NCI-H446 (cell line): ENCODE measurements at regions not wholly inside any gene's neighbourhood (a gene's known extent, or its start where the extent isn't known, plus 50 kb on each side); places are given as distances from the start of the nearest gene placed in this dataset.

Experiments
- DNase-seq, 2 experiments: peaks; one replicate each; lab custom pipeline; 2025; lab: John Stamatoyannopoulos, UW

- no peak for DNase-seq
Observed at GRCh38 chr12:60337839-60338549, 742.2 kb downstream of the SLC16A7 start.

GRCh38 chr12:60345442-60345841 lies 749.6 kb downstream of the SLC16A7 start:
- no peak for DNase-seq

GRCh38 chr12:60349232-60349978 lies 753.6 kb downstream of the SLC16A7 start:
- DNase-seq = no peak

- no peak for DNase-seq
Observed at GRCh38 chr12:60387356-60387755, 791.5 kb downstream of the SLC16A7 start.

GRCh38 chr12:60391051-60391450 lies 795.2 kb downstream of the SLC16A7 start:
- DNase-seq = no peak

- DNase-seq = no peak
Observed at GRCh38 chr12:60391791-60392190, 796.0 kb downstream of the SLC16A7 start.

GRCh38 chr12:60393093-60393492 lies 797.3 kb downstream of the SLC16A7 start:
- no peak for DNase-seq

GRCh38 chr12:60394665-60395064 lies 798.8 kb downstream of the SLC16A7 start:
- no peak for DNase-seq

GRCh38 chr12:60398547-60398946 lies 802.7 kb downstream of the SLC16A7 start:
- DNase-seq = no peak

- no peak for DNase-seq
Observed at GRCh38 chr12:60399064-60399463, 803.2 kb downstream of the SLC16A7 start.

GRCh38 chr12:60402996-60403395 lies 807.2 kb downstream of the SLC16A7 start:
- no peak for DNase-seq

- DNase-seq = no peak
Observed at GRCh38 chr12:60415351-60415750, 819.5 kb downstream of the SLC16A7 start.

GRCh38 chr12:60419986-60420385 lies 824.2 kb downstream of the SLC16A7 start:
- DNase-seq = no peak

GRCh38 chr12:60421741-60422140 lies 825.9 kb downstream of the SLC16A7 start:
- DNase-seq = no peak

- no peak for DNase-seq
Observed at GRCh38 chr12:60437297-60437696, 841.5 kb downstream of the SLC16A7 start.

GRCh38 chr12:60441577-60441976 lies 845.7 kb downstream of the SLC16A7 start:
- no peak for DNase-seq

- DNase-seq = no peak
Observed at GRCh38 chr12:60451457-60451856, 855.6 kb downstream of the SLC16A7 start.

GRCh38 chr12:60465060-60465459 lies 869.2 kb downstream of the SLC16A7 start:
- no peak for DNase-seq

- no peak for DNase-seq
Observed at GRCh38 chr12:60468546-60468945, 872.7 kb downstream of the SLC16A7 start.

- DNase-seq = no peak
Observed at GRCh38 chr12:60475825-60476224, 880.0 kb downstream of the SLC16A7 start.

GRCh38 chr12:60487284-60487683 lies 891.5 kb downstream of the SLC16A7 start:
- DNase-seq = no peak

GRCh38 chr12:60489071-60489470 lies 893.2 kb downstream of the SLC16A7 start:
- DNase-seq = no peak

- DNase-seq = peak in 1 of 2 experiments; percentile 9
Observed at GRCh38 chr12:60494244-60494643, 898.4 kb downstream of the SLC16A7 start.

GRCh38 chr12:60498656-60499055 lies 902.8 kb downstream of the SLC16A7 start:
- DNase-seq = no peak
